ENCODE measurements at regions not wholly inside any gene's neighbourhood (a gene's known extent, or its start where the extent isn't known, plus 50 kb on each side); places are given as distances from the start of the nearest gene placed in this dataset.

DNA sequence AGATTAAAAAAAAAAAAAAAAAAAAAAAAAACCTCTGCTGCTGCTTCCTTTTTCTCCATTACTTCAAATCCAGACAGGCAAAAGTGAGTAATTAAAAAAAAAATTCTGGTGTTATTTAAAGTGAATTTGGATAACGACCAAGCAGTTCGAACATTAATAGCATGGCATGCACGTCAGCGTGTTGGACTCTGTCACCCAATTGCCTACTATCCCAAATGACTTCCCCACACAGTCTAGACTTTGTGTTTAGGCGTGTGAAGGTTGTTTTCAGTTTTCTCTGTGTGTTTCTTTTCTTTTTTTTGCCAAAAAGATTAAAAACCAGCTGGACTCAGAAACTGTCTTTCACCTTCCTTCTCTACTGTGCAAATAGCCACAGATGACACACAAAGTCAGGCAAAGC lies 321.4 kb downstream of the MSX2 start:
- Histone ChIP-seq H3K27ac (ENCODE audit: low read length) (no peak overlapping the region), H3K4me2 (ENCODE audit: low read depth, low read length, poor library complexity, severe bottlenecking) (no peak overlapping the region), H3K4me3 (ENCODE audit: low read length) (no peak overlapping the region), H3K36me3 (ENCODE audit: insufficient read depth, low read length) (no peaks in the 10 kb centered on the region), H2AFZ (ENCODE audit: low read length) (no peak overlapping the region), H4K20me1 (ENCODE audit: insufficient read depth, low read depth, low read length) (no peaks in the 10 kb centered on the region), H3K27me3 (ENCODE audit: low read length) (no peaks in the 10 kb centered on the region), H3K9me3 (ENCODE audit: low read length) (no peaks in the 10 kb centered on the region), H3K9me2 (replicated peaks; ENCODE audit: insufficient read depth, low read length) (no peaks in the 10 kb centered on the region), H3K9ac (ENCODE audit: low read length) (no peak overlapping the region), H3K4me1 (ENCODE audit: low read length) (no peaks in the 10 kb centered on the region), H3K79me2 (ENCODE audit: low read length) (no peaks in the 10 kb centered on the region)
- DNase-seq, result no peak

DNA sequence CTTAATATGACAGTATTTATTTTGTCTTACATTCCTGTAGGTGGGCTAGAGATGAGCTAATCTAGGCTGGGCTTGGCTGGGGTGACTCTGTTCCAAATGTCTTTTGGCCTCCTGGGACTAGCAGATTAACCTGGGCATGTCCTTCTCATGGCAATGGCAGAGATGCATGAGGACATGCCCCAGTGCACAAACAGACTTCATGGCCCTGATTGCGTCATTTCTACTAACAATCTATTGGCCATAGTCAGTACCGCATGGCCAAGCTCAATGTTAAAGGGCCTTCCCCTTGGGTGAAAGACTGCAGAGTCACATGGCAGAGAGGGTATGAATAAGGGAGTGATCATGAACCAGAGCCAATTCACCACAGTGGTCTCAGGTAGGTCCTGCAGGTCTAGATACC lies 313.4 kb downstream of the MSX2 start:
- no peak for DNase-seq
- no peaks in the 10 kb centered on the region for H3K9me3 ChIP-seq (ENCODE audit: low read length)
- H3K4me3 ChIP-seq (ENCODE audit: low read length), result no peak overlapping the region
- H3K9ac ChIP-seq (ENCODE audit: low read length), result no peak overlapping the region
- no peaks in the 10 kb centered on the region for H3K4me1 ChIP-seq (ENCODE audit: low read length)
- H2AFZ ChIP-seq (ENCODE audit: low read length), result no peak overlapping the region
- H3K36me3 ChIP-seq (ENCODE audit: insufficient read depth, low read length), result no peaks in the 10 kb centered on the region
- no peaks in the 10 kb centered on the region for H3K9me2 ChIP-seq (replicated peaks; ENCODE audit: insufficient read depth, low read length)
- no peaks in the 10 kb centered on the region for H4K20me1 ChIP-seq (ENCODE audit: insufficient read depth, low read depth, low read length)
- H3K27me3 ChIP-seq (ENCODE audit: low read length), result no peaks in the 10 kb centered on the region
- no peak overlapping the region for H3K4me2 ChIP-seq (ENCODE audit: low read depth, low read length, poor library complexity, severe bottlenecking)
- no peak overlapping the region for H3K27ac ChIP-seq (ENCODE audit: low read length)
- no peaks in the 10 kb centered on the region for H3K79me2 ChIP-seq (ENCODE audit: low read length)

DNA sequence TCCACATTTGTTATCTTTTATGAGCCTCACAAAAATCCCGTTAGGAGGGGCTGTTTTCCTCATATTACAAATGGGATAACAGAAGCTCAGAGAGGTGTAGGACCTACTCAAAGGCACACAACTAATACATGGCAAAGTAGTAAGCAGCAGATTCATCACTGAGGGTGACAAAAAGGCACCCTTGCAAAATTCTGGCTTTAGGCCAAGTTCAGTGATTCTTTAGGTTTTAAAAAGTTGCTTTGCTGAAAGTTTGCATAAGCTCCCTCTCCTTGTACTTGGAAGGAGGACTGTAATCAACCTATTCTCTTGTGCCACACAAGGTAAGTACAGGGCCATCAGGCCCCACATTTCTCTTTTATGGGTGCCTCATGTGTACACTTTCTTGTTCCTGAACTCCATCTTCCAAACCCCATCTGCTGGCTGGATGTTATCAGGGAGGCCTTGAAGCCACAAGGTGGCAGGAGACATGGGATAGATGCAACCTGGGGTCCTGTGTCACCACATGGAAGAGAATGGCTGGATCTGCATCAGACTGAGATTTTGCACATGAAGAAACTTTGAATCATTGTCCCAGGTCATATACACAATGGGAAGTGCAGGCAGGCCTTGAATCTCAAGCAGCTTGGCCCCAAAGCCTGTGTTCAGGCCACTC lies 311.6 kb downstream of the MSX2 start:
- no peak overlapping the region for H3K27ac ChIP-seq (ENCODE audit: low read length)
- no peak for DNase-seq
- no peaks in the 10 kb centered on the region for H4K20me1 ChIP-seq (ENCODE audit: insufficient read depth, low read depth, low read length)
- H3K27me3 ChIP-seq (ENCODE audit: low read length), result no peaks in the 10 kb centered on the region
- H3K4me1 ChIP-seq (ENCODE audit: low read length), result no peaks in the 10 kb centered on the region
- H2AFZ ChIP-seq (ENCODE audit: low read length), result no peak overlapping the region
- H3K4me2 ChIP-seq (ENCODE audit: low read depth, low read length, poor library complexity, severe bottlenecking), result no peak overlapping the region
- no peaks in the 10 kb centered on the region for H3K9me2 ChIP-seq (replicated peaks; ENCODE audit: insufficient read depth, low read length)
- no peak overlapping the region for H3K4me3 ChIP-seq (ENCODE audit: low read length)
- no peak overlapping the region for H3K9ac ChIP-seq (ENCODE audit: low read length)
- H3K9me3 ChIP-seq (ENCODE audit: low read length), result no peaks in the 10 kb centered on the region
- H3K79me2 ChIP-seq (ENCODE audit: low read length), result no peaks in the 10 kb centered on the region
- H3K36me3 ChIP-seq (ENCODE audit: insufficient read depth, low read length), result no peaks in the 10 kb centered on the region

DNA sequence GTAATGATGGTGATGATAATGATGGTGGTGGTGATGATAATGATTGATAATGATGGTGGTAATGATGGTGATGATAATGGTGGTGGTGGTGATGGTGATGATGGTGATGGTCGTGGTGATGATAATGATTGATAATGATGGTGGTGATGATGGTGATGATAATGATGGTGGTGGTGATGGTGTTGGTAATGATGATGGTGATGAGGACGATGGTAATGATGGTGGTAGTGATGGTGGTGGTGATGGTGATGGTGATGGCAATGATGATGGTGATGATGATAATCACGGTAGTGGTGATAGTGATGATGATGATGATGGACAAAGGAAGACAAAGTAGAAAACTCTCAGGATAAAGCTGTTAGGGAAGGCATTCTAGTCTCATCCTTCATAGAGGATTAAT lies 310.5 kb downstream of the MSX2 start:
- no peak overlapping the region for H3K9ac ChIP-seq (ENCODE audit: low read length)
- H3K9me3 ChIP-seq (ENCODE audit: low read length), result no peaks in the 10 kb centered on the region
- no peaks in the 10 kb centered on the region for H4K20me1 ChIP-seq (ENCODE audit: insufficient read depth, low read depth, low read length)
- no peaks in the 10 kb centered on the region for H3K4me1 ChIP-seq (ENCODE audit: low read length)
- DNase-seq, result no peak
- H3K27me3 ChIP-seq (ENCODE audit: low read length), result no peaks in the 10 kb centered on the region
- no peaks in the 10 kb centered on the region for H3K9me2 ChIP-seq (replicated peaks; ENCODE audit: insufficient read depth, low read length)
- no peaks in the 10 kb centered on the region for H3K79me2 ChIP-seq (ENCODE audit: low read length)
- H3K27ac ChIP-seq (ENCODE audit: low read length), result no peak overlapping the region
- no peak overlapping the region for H2AFZ ChIP-seq (ENCODE audit: low read length)
- H3K36me3 ChIP-seq (ENCODE audit: insufficient read depth, low read length), result no peaks in the 10 kb centered on the region
- no peak overlapping the region for H3K4me3 ChIP-seq (ENCODE audit: low read length)
- no peak overlapping the region for H3K4me2 ChIP-seq (ENCODE audit: low read depth, low read length, poor library complexity, severe bottlenecking)

DNA sequence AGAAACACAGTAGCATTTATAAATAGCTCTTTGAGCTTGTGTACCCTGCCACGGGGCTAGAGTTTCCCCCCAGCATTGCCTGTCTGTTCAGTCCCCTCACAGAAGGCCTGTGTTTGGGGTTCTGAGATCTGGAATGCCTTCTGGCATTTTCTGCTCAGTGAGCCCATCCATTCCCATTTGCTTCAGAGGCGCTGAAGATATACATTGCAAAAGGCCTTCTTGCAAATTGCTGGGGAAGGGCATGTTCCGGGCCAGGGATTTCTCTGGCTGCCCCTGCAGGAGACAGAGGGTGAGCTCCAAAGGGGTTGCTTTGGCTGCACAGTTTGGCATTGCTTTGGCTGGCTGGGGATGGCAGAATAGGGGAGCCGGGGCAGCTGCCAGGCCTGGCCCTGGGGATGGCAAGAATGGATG lies 308.4 kb downstream of the MSX2 start:
- no peak overlapping the region for H3K4me3 ChIP-seq (ENCODE audit: low read length)
- H3K9me2 ChIP-seq (replicated peaks; ENCODE audit: insufficient read depth, low read length), result no peaks in the 10 kb centered on the region
- H3K9me3 ChIP-seq (ENCODE audit: low read length), result no peaks in the 10 kb centered on the region
- no peak overlapping the region for H2AFZ ChIP-seq (ENCODE audit: low read length)
- H3K27me3 ChIP-seq (ENCODE audit: low read length), result no peaks in the 10 kb centered on the region
- H3K9ac ChIP-seq (ENCODE audit: low read length), result no peak overlapping the region
- H4K20me1 ChIP-seq (ENCODE audit: insufficient read depth, low read depth, low read length), result no peaks in the 10 kb centered on the region
- no peaks in the 10 kb centered on the region for H3K4me1 ChIP-seq (ENCODE audit: low read length)
- H3K27ac ChIP-seq (ENCODE audit: low read length), result no peak overlapping the region
- DNase-seq, result no peak
- H3K79me2 ChIP-seq (ENCODE audit: low read length), result no peaks in the 10 kb centered on the region
- H3K36me3 ChIP-seq (ENCODE audit: insufficient read depth, low read length), result no peaks in the 10 kb centered on the region
- no peak overlapping the region for H3K4me2 ChIP-seq (ENCODE audit: low read depth, low read length, poor library complexity, severe bottlenecking)

DNA sequence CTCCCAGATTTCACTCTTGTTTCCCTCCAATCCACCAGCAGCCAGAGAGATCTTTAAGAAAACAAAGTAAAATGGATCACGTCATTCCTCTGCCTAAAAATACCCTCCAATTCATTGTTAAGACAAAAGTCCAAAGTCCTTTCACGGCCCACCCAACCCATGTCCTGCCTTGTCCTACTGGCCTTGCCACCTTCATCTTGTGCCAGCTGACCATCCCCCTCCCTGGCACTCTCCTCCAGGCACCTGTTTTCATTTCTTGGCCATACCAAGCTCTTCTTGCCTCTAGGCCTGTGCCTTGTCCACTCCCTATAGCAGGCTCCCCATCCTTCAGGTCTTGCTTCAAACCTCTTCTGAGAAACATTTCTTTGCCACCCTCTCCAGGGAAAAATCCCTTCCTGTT lies 307.6 kb downstream of the MSX2 start:
- Histone ChIP-seq H3K9me3 (ENCODE audit: low read length) (no peaks in the 10 kb centered on the region), H3K27ac (ENCODE audit: low read length) (no peak overlapping the region), H3K9me2 (replicated peaks; ENCODE audit: insufficient read depth, low read length) (no peaks in the 10 kb centered on the region), H3K27me3 (ENCODE audit: low read length) (no peaks in the 10 kb centered on the region), H3K36me3 (ENCODE audit: insufficient read depth, low read length) (no peaks in the 10 kb centered on the region), H3K4me1 (ENCODE audit: low read length) (no peaks in the 10 kb centered on the region), H2AFZ (ENCODE audit: low read length) (no peak overlapping the region), H3K4me2 (ENCODE audit: low read depth, low read length, poor library complexity, severe bottlenecking) (no peak overlapping the region), H4K20me1 (ENCODE audit: insufficient read depth, low read depth, low read length) (no peaks in the 10 kb centered on the region), H3K4me3 (ENCODE audit: low read length) (no peak overlapping the region), H3K9ac (ENCODE audit: low read length) (no peak overlapping the region), H3K79me2 (ENCODE audit: low read length) (no peaks in the 10 kb centered on the region)
- no peak for DNase-seq

DNA sequence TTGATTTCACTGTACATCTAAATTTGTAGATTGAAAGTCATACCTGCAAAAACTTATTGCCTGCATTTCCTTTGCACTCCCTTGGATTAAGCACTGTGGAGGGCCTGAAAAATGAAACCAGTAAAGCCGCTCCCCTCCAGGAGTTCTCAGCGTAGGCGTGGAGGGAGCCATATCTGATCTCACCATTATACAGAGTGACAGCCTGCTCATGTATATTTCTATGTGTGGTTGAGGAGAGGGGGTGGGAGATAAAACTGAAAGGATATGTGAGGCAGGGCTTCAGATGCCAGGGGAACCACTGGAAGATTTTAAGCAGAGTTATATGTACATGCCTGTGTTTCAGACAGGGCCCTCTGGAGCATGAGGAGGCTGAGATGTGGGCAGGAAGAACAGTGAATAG lies 303.0 kb downstream of the MSX2 start:
- Histone ChIP-seq H3K27ac (ENCODE audit: low read length) (no peak overlapping the region), H2AFZ (ENCODE audit: low read length) (no peak overlapping the region), H3K9me3 (ENCODE audit: low read length) (no peaks in the 10 kb centered on the region), H3K79me2 (ENCODE audit: low read length) (no peaks in the 10 kb centered on the region), H3K27me3 (ENCODE audit: low read length) (no peaks in the 10 kb centered on the region), H4K20me1 (ENCODE audit: insufficient read depth, low read depth, low read length) (no peaks in the 10 kb centered on the region), H3K4me3 (ENCODE audit: low read length) (no peak overlapping the region), H3K9me2 (replicated peaks; ENCODE audit: insufficient read depth, low read length) (no peaks in the 10 kb centered on the region), H3K4me2 (ENCODE audit: low read depth, low read length, poor library complexity, severe bottlenecking) (no peak overlapping the region), H3K36me3 (ENCODE audit: insufficient read depth, low read length) (no peaks in the 10 kb centered on the region), H3K4me1 (ENCODE audit: low read length) (no peaks in the 10 kb centered on the region), H3K9ac (ENCODE audit: low read length) (no peak overlapping the region)
- DNase-seq, result no peak

DNA sequence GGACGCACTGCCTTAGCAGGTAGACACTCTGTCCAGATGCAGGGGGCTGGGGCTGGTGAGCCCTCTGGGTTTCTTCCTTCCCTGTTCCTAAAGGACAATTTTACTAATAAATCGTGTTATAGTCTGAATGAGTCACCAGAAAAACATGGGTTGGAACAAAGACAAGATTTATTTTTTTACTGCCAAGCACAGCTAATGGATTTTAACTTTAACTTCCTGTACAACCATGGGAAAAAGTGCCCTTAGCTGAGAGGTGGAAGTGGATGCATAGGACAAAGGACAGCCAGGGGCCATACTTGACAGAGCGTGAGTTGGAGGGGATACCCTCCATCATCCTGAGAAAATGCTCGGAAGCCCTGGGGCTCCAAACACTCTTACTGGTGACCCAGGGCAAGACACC lies 300.7 kb downstream of the MSX2 start:
- Histone ChIP-seq H2AFZ (ENCODE audit: low read length) (no peak overlapping the region), H4K20me1 (ENCODE audit: insufficient read depth, low read depth, low read length) (no peaks in the 10 kb centered on the region), H3K9me3 (ENCODE audit: low read length) (no peaks in the 10 kb centered on the region), H3K9ac (ENCODE audit: low read length) (no peak overlapping the region), H3K27me3 (ENCODE audit: low read length) (no peaks in the 10 kb centered on the region), H3K4me3 (ENCODE audit: low read length) (no peak overlapping the region), H3K27ac (ENCODE audit: low read length) (no peak overlapping the region), H3K9me2 (replicated peaks; ENCODE audit: insufficient read depth, low read length) (no peaks in the 10 kb centered on the region), H3K4me1 (ENCODE audit: low read length) (no peaks in the 10 kb centered on the region), H3K79me2 (ENCODE audit: low read length) (no peaks in the 10 kb centered on the region), H3K36me3 (ENCODE audit: insufficient read depth, low read length) (no peaks in the 10 kb centered on the region), H3K4me2 (ENCODE audit: low read depth, low read length, poor library complexity, severe bottlenecking) (no peak overlapping the region)
- DNase-seq, result no peak
